ENCODE measurements at regions not wholly inside any gene's neighbourhood (a gene's known extent, or its start where the extent isn't known, plus 50 kb on each side); places are given as distances from the start of the nearest gene placed in this dataset.

DNA sequence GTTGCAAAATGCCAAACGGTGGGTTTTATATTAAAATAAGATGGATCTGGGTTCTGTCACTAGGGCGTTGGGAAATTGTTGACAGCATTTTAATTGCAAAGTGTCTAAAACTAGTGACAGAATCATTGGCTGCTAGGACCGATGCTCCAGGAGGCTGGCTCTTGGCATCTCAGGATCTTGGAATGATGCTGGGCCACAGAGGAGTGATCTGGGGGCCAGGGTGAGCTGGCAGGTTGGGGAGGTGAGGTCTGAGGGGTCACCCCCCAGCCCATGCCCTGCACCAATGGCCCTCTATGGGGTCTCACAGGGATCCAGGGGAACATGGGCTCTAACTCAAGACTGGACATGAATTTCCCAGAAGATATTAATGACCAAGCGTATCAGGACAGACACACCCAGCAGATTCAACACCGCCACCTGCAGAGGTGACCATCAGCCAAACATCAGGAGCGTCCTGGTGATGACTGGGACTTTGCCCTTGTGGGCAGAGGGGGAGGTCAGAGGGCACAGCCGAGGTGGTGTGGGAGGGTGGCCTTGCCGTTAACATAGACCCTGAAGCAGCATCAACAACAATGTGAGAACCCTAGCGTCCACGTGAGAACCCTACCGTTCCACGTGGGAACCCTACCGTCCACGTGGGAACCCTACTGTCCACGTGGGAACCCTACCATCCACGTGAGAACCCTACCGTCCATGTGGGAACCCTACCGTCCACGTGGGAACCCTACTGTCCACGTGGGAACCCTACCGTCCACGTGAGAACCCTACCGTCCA, 89.0 kb upstream of the PPP2R2D start:
- in situ Hi-C loops (cut with HindIII; ENCODE audit: extremely low pct_ligation_motif_present, low pct_unique_long_range_greater_than_20kb) (no loop called here), intact Hi-C loops (cut with micrococcal nuclease; ENCODE audit: unreplicated experiment) (no loop called here)
- Histone ChIP-seq H3K4me3 (replicated peaks in 1 of 3; ENCODE audit: insufficient read depth in 1 of 3, low read depth in 2 of 3, low read length in 3 of 3) (no peak overlapping the region), H3K9ac (ENCODE audit: insufficient read depth, low read depth, low read length) (no peak overlapping the region), H3K4me2 (ENCODE audit: low read depth, low read length) (no peak overlapping the region), H3K27me3 (ENCODE audit: control insufficient read depth in 1 of 2, insufficient read depth in 2 of 2, low read length in 2 of 2) (peaks cover 1 to 28% of the 10 kb centered on the region in 2 experiments; a peak in 3 of 5 replicates), H3K79me2 (ENCODE audit: insufficient read depth, low read length) (no peaks in the 10 kb centered on the region), H3K9me3 (ENCODE audit: low read length) (no peaks in the 10 kb centered on the region), H3K4me1 (ENCODE audit: insufficient read depth, low read length) (peaks cover 25% of the 10 kb centered on the region), H2AFZ (ENCODE audit: low read length) (no peak overlapping the region), H4K20me1 (ENCODE audit: insufficient read depth, low read length) (no peaks in the 10 kb centered on the region), H3K36me3 (replicated peaks in 1 of 2; ENCODE audit: control insufficient read depth in 1 of 2, insufficient read depth in 2 of 2, low read length in 2 of 2) (no peaks in the 10 kb centered on the region), H3K27ac (ENCODE audit: extremely low read length, insufficient read depth, low read length) (no peak overlapping the region)
- no peak for DNase-seq (ENCODE audit: low spot score)
- TF ChIP-seq BHLHE40 (IDR thresholded peaks at IDR 0.05; ENCODE audit: low read length) (no peak), KDM2A (CRISPR knock-in tag; IDR thresholded peaks at IDR 0.05; ENCODE audit: borderline replicate concordance, low read depth) (no peak), ZEB1 (IDR thresholded peaks at IDR 0.05; ENCODE audit: insufficient replicate concordance, low read depth) (no peak), ZNF383 (CRISPR knock-in tag; IDR thresholded peaks at IDR 0.05; ENCODE audit: borderline replicate concordance) (no peak)
- TF ChIP-seq, protein P1, sequence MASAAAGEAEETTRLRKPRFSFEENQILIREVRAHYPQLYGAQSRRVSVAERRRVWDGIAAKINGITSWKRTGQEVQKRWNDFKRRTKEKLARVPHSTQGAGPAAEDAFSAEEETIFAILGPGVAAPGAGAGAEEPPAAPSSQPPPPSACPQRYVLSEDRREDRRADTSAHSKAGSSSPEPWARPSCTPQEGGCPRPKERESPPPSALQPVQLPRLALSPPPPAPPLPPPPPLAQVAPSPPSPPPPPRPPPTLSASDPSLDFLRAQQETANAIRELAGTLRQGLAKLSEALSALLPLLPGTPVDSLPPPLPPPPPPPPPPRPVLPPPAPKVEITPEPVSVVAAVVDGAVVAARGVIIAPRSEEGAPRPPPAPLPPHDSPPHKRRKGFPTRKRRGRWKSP (CRISPR knock-in tag; IDR thresholded peaks at IDR 0.05): no peak
- TF ChIP-seq, protein P2, sequence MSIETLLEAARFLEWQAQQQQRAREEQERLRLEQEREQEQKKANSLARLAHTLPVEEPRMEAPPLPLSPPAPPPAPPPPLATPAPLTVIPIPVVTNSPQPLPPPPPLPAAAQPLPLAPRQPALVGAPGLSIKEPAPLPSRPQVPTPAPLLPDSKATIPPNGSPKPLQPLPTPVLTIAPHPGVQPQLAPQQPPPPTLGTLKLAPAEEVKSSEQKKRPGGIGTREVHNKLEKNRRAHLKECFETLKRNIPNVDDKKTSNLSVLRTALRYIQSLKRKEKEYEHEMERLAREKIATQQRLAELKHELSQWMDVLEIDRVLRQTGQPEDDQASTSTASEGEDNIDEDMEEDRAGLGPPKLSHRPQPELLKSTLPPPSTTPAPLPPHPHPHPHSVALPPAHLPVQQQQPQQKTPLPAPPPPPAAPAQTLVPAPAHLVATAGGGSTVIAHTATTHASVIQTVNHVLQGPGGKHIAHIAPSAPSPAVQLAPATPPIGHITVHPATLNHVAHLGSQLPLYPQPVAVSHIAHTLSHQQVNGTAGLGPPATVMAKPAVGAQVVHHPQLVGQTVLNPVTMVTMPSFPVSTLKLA (IDR thresholded peaks at IDR 0.05): peak; percentile 92
- ATAC-seq: no peak
- CTCF ChIA-PET (ENCODE audit: low intra/inter-chr PET ratio, low total read pairs): no interaction called here
- 56% methylated on average over 16 of the region's 23 CpGs for WGBS (ENCODE audit: low lambda C conversion rate)
- POLR2A ChIA-PET: no interaction called here
- FAIRE-seq: no peak
- no TSS peak for BruUV-seq (replicated peaks)
